ENCODE measurements at regions not wholly inside any gene's neighbourhood (a gene's known extent, or its start where the extent isn't known, plus 50 kb on each side); places are given as distances from the start of the nearest gene placed in this dataset.

DNA sequence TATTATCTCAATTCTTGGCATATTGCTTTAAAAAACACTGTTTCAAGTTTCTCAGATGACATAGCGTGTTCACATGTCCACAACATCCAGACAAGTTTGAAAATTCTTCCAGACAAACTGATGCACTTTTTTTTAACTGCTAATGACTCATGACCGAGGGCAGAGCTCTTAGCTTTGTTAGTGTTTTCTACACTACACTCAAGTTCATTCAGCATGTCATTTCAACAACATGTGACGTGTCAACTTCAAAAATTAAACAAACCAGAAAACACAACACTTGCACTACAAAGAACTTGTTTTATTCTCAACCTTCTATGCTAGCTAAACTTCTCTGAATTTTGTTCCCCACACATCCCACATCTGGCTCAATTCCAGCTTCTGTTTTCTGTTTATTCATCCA, 1186.3 kb upstream of the FLRT2 start:
- no peaks in the 10 kb centered on the region for H3K4me1 ChIP-seq (ENCODE audit: insufficient read depth, poor library complexity, severe bottlenecking)
- H3K4me3 ChIP-seq (ENCODE audit: severe bottlenecking): no peak overlapping the region
- DNase-seq (ENCODE audit: low spot score) (no peak), ATAC-seq (ENCODE audit: low read depth) (no peak)
- H3K27ac ChIP-seq (ENCODE audit: poor library complexity, severe bottlenecking): no peak overlapping the region
- no peaks in the 10 kb centered on the region for H3K9me3 ChIP-seq (ENCODE audit: severe bottlenecking)
- TF ChIP-seq, protein P1, sequence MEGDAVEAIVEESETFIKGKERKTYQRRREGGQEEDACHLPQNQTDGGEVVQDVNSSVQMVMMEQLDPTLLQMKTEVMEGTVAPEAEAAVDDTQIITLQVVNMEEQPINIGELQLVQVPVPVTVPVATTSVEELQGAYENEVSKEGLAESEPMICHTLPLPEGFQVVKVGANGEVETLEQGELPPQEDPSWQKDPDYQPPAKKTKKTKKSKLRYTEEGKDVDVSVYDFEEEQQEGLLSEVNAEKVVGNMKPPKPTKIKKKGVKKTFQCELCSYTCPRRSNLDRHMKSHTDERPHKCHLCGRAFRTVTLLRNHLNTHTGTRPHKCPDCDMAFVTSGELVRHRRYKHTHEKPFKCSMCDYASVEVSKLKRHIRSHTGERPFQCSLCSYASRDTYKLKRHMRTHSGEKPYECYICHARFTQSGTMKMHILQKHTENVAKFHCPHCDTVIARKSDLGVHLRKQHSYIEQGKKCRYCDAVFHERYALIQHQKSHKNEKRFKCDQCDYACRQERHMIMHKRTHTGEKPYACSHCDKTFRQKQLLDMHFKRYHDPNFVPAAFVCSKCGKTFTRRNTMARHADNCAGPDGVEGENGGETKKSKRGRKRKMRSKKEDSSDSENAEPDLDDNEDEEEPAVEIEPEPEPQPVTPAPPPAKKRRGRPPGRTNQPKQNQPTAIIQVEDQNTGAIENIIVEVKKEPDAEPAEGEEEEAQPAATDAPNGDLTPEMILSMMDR (IDR thresholded peaks at IDR 0.05; ENCODE audit: poor library complexity, severe bottlenecking): no peak
- H3K27me3 ChIP-seq (ENCODE audit: insufficient read depth, poor library complexity, severe bottlenecking): no peaks in the 10 kb centered on the region
- no peaks in the 10 kb centered on the region for H3K36me3 ChIP-seq (ENCODE audit: low read depth)

DNA sequence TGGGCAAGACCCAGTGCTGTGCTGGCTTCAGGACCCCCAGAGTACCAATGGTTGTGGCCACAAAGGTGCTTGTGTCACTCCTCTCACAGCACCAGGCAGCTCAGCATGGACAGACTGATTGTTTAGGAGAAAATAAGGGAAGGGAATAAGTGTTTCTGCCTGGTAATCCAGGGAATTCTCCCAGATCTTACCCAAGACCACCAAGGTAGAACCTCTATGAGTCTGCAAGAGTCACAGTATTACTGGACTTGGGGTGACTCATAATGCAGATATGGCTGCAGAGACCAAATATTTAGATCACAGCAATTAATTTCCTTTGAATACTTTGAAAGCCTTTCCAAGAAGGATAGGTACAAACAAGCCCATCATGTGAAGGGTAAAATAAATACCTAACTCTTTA, 1178.3 kb upstream of the FLRT2 start:
- Histone ChIP-seq H3K4me1 (ENCODE audit: insufficient read depth, poor library complexity, severe bottlenecking) (no peaks in the 10 kb centered on the region), H3K27ac (ENCODE audit: poor library complexity, severe bottlenecking) (no peak overlapping the region), H3K9me3 (ENCODE audit: severe bottlenecking) (no peaks in the 10 kb centered on the region), H3K4me3 (ENCODE audit: severe bottlenecking) (no peak overlapping the region), H3K27me3 (ENCODE audit: insufficient read depth, poor library complexity, severe bottlenecking) (no peaks in the 10 kb centered on the region), H3K36me3 (ENCODE audit: low read depth) (no peaks in the 10 kb centered on the region)
- TF ChIP-seq, protein P1 (IDR thresholded peaks at IDR 0.05; ENCODE audit: poor library complexity, severe bottlenecking): no peak
- no peak for DNase-seq (ENCODE audit: low spot score)
- ATAC-seq (ENCODE audit: low read depth): no peak

DNA sequence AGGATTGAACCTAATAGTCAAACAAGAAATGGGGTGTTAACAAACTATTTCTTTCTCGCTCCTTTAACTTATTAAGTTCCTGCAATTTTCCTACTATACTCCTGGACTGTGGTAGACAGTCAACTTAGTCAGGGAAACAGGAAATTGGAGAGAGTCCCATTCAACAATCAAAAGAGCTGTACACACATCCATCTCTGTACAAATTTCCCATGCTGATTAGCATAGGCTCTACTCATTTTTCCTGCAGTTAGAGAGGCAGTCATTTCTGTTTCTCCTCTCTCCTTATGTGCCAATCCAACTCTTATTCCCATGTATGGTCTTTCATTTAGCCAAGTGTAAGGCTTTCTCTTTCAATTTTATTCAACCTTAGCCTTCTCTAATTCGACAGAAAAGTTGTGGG, 1168.5 kb upstream of the FLRT2 start:
- H3K9me3 ChIP-seq (ENCODE audit: severe bottlenecking): no peaks in the 10 kb centered on the region
- H3K4me3 ChIP-seq (ENCODE audit: severe bottlenecking): no peak overlapping the region
- H3K36me3 ChIP-seq (ENCODE audit: low read depth): no peaks in the 10 kb centered on the region
- no peak for ATAC-seq (ENCODE audit: low read depth)
- TF ChIP-seq, protein P1 (IDR thresholded peaks at IDR 0.05; ENCODE audit: poor library complexity, severe bottlenecking): no peak
- no peaks in the 10 kb centered on the region for H3K27me3 ChIP-seq (ENCODE audit: insufficient read depth, poor library complexity, severe bottlenecking)
- H3K4me1 ChIP-seq (ENCODE audit: insufficient read depth, poor library complexity, severe bottlenecking): no peaks in the 10 kb centered on the region
- no peak for DNase-seq (ENCODE audit: low spot score)
- no peak overlapping the region for H3K27ac ChIP-seq (ENCODE audit: poor library complexity, severe bottlenecking)

DNA sequence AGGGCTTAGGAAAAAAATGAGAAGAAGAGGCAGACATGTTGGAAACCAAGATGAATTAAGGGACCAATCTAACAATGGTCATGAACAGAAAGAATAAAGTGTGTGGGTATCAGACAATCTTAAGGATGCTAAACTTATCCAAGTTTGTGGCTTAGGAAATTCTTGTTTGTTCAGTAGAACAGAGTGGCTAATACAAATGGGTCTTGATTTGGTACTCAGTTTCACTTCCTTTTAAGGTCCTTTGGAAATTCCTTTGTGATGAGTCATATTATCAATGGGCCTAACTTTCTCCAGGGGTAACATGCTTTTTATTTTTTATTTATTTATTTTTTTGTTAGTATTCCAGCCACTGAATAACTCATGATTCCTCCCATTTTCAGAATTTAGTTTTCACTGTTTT, 1154.7 kb upstream of the FLRT2 start:
- Histone ChIP-seq H3K4me3 (ENCODE audit: severe bottlenecking) (no peak overlapping the region), H3K27me3 (ENCODE audit: insufficient read depth, poor library complexity, severe bottlenecking) (no peaks in the 10 kb centered on the region), H3K36me3 (ENCODE audit: low read depth) (no peaks in the 10 kb centered on the region), H3K9me3 (ENCODE audit: severe bottlenecking) (no peaks in the 10 kb centered on the region), H3K27ac (ENCODE audit: poor library complexity, severe bottlenecking) (no peak overlapping the region), H3K4me1 (ENCODE audit: insufficient read depth, poor library complexity, severe bottlenecking) (peaks cover 10% of the 10 kb centered on the region)
- ATAC-seq (ENCODE audit: low read depth): peak; percentile 40; the same call in 1 of the 3 replicates
- DNase-seq (ENCODE audit: low spot score): no peak
- TF ChIP-seq, protein P1 (IDR thresholded peaks at IDR 0.05; ENCODE audit: poor library complexity, severe bottlenecking): no peak

GRCh38 chr14:84390010-84390409, 1139.9 kb upstream of the FLRT2 start:
- ATAC-seq (ENCODE audit: low read depth): no peak
- TF ChIP-seq, protein P1 (IDR thresholded peaks at IDR 0.05; ENCODE audit: poor library complexity, severe bottlenecking): no peak
- no peaks in the 10 kb centered on the region for H3K27me3 ChIP-seq (ENCODE audit: insufficient read depth, poor library complexity, severe bottlenecking)
- no peak for DNase-seq (ENCODE audit: low spot score)
- H3K4me1 ChIP-seq (ENCODE audit: insufficient read depth, poor library complexity, severe bottlenecking): no peaks in the 10 kb centered on the region
- no peak overlapping the region for H3K4me3 ChIP-seq (ENCODE audit: severe bottlenecking)
- H3K9me3 ChIP-seq (ENCODE audit: severe bottlenecking): no peaks in the 10 kb centered on the region
- H3K27ac ChIP-seq (ENCODE audit: poor library complexity, severe bottlenecking): no peak overlapping the region
- H3K36me3 ChIP-seq (ENCODE audit: low read depth): no peaks in the 10 kb centered on the region

Data from RWPE2 (cell line).